A549 (cell line): ENCODE measurements at regions not wholly inside any gene's neighbourhood (a gene's known extent, or its start where the extent isn't known, plus 50 kb on each side); places are given as distances from the start of the nearest gene placed in this dataset.
A peak's percentile ranks its signal among the peaks of the same experiment; 100 is the strongest.

Source experiments
- ATAC-seq, 2 experiments: fragments of 200-7000 bp in 1 of 2; fragments of >200 bp in 1 of 2; cut with Nextera tagmentation in 1 of 2; cut with Tn5 transposase in 1 of 2; 3 replicates each; pipeline versions ENCODE4 v1.8.0 to v1.9.1; 2018 to 2020; ENCODE audit warnings: mild to moderate bottlenecking in 1 of 2, moderate library complexity in 1 of 2
- CTCF ChIA-PET: fragments of 300-600 bp; sonication (Branson Sonifier 250); formaldehyde crosslinking; extraction: SDS; loops from one replicate; lab custom pipeline; 2021; ENCODE audit warnings: antibody characterized with exemption, inconsistent platforms; lab: Yijun Ruan, JAX
- POLR2A ChIA-PET: fragments of 350-600 bp; formaldehyde crosslinking; extraction: SDS; loops from one replicate; lab custom pipeline; 2021; ENCODE audit warnings: antibody characterized with exemption, inconsistent platforms; lab: Yijun Ruan, JAX
- DNase-seq, 2 experiments: peaks; one replicate each; pipeline versions ENCODE4 v3.0.0 to v3.0.0-alpha.2; 2011 to 2016; ENCODE audit warnings: low read depth in 1 of 2, low spot score in 1 of 2
- FAIRE-seq: peaks from 2 replicates; lab custom pipeline; 2011; peaks lifted over from hg19 to GRCh38; lab: Jason Lieb, UNC
- H3K27ac ChIP-seq, 2 experiments: fragments of >200 bp; sonication (Bioruptor Twin); formaldehyde crosslinking; 3 replicates each; pipeline ENCODE4 v1.5.1; 2016 to 2017
- H3K4me1 ChIP-seq: fragments of >200 bp; sonication (Bioruptor Twin); formaldehyde crosslinking; 3 replicates; pipeline ENCODE4 v1.6.1; 2016
- H3K4me2 ChIP-seq: fragments of >200 bp; sonication (Bioruptor Twin); formaldehyde crosslinking; 3 replicates; pipeline ENCODE4 v1.6.1; 2016
- H3K4me3 ChIP-seq: fragments of >200 bp; sonication (Bioruptor Twin); formaldehyde crosslinking; 3 replicates; pipeline ENCODE4 v1.5.1; 2016
- H3K9me3 ChIP-seq: fragments of >200 bp; sonication (Bioruptor Twin); formaldehyde crosslinking; 3 replicates; pipeline ENCODE4 v1.6.1; 2016
- EP300 ChIP-seq, 2 experiments: fragments of >200 bp; sonication (Bioruptor Twin); formaldehyde crosslinking; IDR thresholded peaks; 2 replicates in 1 of 2; 3 replicates in 1 of 2; pipeline ENCODE4 v1.6.1; 2016 to 2017
- HDAC2 ChIP-seq: fragments of 200-600 bp; sonication (generic); IDR thresholded peaks from 2 replicates; pipeline ENCODE4 v1.6.1; 2016
- HOXB13 ChIP-seq: fragments of 250-450 bp; sonication (Bioruptor Pico); IDR thresholded peaks from 2 replicates; pipeline ENCODE4 v1.5.0; 2020; ENCODE audit warnings: low read depth, mild to moderate bottlenecking, moderate library complexity
- JUNB ChIP-seq: fragments of >200 bp; sonication (Bioruptor Twin); formaldehyde crosslinking; IDR thresholded peaks from 2 replicates; pipeline ENCODE4 v1.6.1; 2016
- KDM1A ChIP-seq: fragments of 200-600 bp; sonication (generic); IDR thresholded peaks from 2 replicates; pipeline ENCODE4 v1.6.1; 2016; ENCODE audit warnings: low read depth, mild to moderate bottlenecking
- KDM5A ChIP-seq: fragments of 200-600 bp; sonication (generic); IDR thresholded peaks from 2 replicates; pipeline ENCODE4 v1.6.1; 2016; ENCODE audit warnings: antibody characterized with exemption, mild to moderate bottlenecking
- MAZ ChIP-seq: fragments of 150-350 bp; IDR thresholded peaks from 2 replicates; pipeline ENCODE4 v1.6.1; 2014; ENCODE audit warnings: antibody characterized with exemption, low read depth, low read length, borderline replicate concordance
- NPAS2 ChIP-seq: fragments of 250-450 bp; sonication (Bioruptor Pico); IDR thresholded peaks from 2 replicates; pipeline ENCODE4 v1.8.0; 2022; ENCODE audit warnings: mild to moderate bottlenecking, moderate library complexity, borderline replicate concordance
- NR3C1 ChIP-seq: fragments of >200 bp; sonication (Bioruptor Twin); formaldehyde crosslinking; IDR thresholded peaks from 3 replicates; pipeline ENCODE4 v1.6.1; 2017
- POLR2A ChIP-seq: IDR thresholded peaks from 2 replicates; pipeline ENCODE4 v1.6.1; 2012; ENCODE audit warnings: mild to moderate bottlenecking, low read length
- POLR2AphosphoS2 ChIP-seq: conservative IDR thresholded peaks from 2 replicates; pipeline ENCODE4 v1.6.1; 2012; ENCODE audit warnings: low read length, improper control_type of control experiment, inconsistent platforms
- RFX5 ChIP-seq: fragments of 450-650 bp; IDR thresholded peaks from 2 replicates; pipeline ENCODE4 v1.7.1; 2014; ENCODE audit warnings: antibody characterized with exemption, mild to moderate bottlenecking, moderate library complexity
- RNF2 ChIP-seq: fragments of 200-600 bp; sonication (generic); IDR thresholded peaks from 2 replicates; pipeline ENCODE4 v1.6.1; 2016; ENCODE audit warnings: low read depth, mild to moderate bottlenecking, antibody characterized with exemption, moderate library complexity, borderline replicate concordance
- ZNF302 ChIP-seq: fragments of 250-450 bp; sonication (Bioruptor Pico); IDR thresholded peaks from 2 replicates; pipeline ENCODE4 v1.9.0; 2021; ENCODE audit warnings: inconsistent platforms, mild to moderate bottlenecking, moderate library complexity
- WGBS: methylation state at CpG from one replicate; pipeline ENCODE4 v1.1.6; 2017; ENCODE audit errors: missing lambda C conversion rate; 5-methylcytosine and 5-hydroxymethylcytosine counted together
- TF ChIP-seq, protein P1 (sequence below): IDR thresholded peaks from 2 replicates; pipeline ENCODE4 v1.6.1; 2012
- TF ChIP-seq, protein P2 (sequence below): fragments of >200 bp; sonication (Bioruptor Twin); formaldehyde crosslinking; IDR thresholded peaks from 3 replicates; pipeline ENCODE4 v1.5.1; 2016
- TF ChIP-seq, protein P3 (sequence below): fragments of 250-450 bp; sonication (Bioruptor Pico); IDR thresholded peaks from 2 replicates; pipeline ENCODE4 v1.5.0; 2021; ENCODE audit warnings: mild to moderate bottlenecking, moderate library complexity, borderline replicate concordance
- TF ChIP-seq, protein P4 (sequence below): fragments of >200 bp; sonication (Bioruptor Twin); formaldehyde crosslinking; IDR thresholded peaks from 2 replicates; pipeline ENCODE4 v1.6.1; 2016
- TF ChIP-seq, protein P5 (sequence below): IDR thresholded peaks from 2 replicates; pipeline ENCODE4 v1.6.1; 2012; ENCODE audit warnings: low read depth, borderline replicate concordance

DNA sequence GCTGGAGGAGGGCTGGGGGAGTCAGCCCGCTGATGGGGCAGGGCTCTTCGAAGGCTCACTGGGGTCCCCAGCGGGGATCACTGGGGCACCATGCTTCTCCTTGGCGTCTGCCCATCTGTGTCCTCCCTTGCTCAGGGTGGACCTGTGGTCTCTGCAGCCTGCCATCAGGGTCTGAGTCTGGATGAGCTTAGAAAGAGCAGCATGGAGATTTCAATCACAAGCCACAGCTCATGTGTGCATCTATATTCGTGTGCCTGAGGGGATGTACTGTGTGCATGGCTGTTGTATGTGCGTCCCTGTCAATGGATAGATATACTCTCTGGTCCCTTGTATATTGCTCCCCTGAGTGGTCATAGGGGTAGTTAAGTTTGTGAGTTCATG is 126.6 kb upstream of the SDK2 start:
- H3K4me2 ChIP-seq, result peak overlapping the region; percentile 71
- DNase-seq, result no peak
- ChIA-PET CTCF (interaction anchor here (0.9 to 2.2 kb wide), 5 partner anchors 14 to 68 kb away, joined by 3 to 8 read pairs (median 3); no protein-coding TSS in a partner anchor), POLR2A (interaction anchor here (1.1 kb wide), 1 partner anchor 27 kb away, joined by 3 read pairs; no protein-coding TSS in a partner anchor)
- peaks cover 22% of the 10 kb centered on the region for H3K4me1 ChIP-seq
- H3K4me3 ChIP-seq, result no peak overlapping the region
- WGBS, result 66% methylated on average over 6 of the region's 6 CpGs
- H3K9me3 ChIP-seq, result no peaks in the 10 kb centered on the region
- H3K27ac ChIP-seq, result peak overlapping the region; percentile 65 to 68; a peak in 5 of 6 replicates
- no peak for FAIRE-seq
- no peak for TF ChIP-seq KDM1A
- TF ChIP-seq ZNF302, result no peak
- TF ChIP-seq JUNB, result no peak
- no peak for TF ChIP-seq POLR2A
- TF ChIP-seq, protein P1, sequence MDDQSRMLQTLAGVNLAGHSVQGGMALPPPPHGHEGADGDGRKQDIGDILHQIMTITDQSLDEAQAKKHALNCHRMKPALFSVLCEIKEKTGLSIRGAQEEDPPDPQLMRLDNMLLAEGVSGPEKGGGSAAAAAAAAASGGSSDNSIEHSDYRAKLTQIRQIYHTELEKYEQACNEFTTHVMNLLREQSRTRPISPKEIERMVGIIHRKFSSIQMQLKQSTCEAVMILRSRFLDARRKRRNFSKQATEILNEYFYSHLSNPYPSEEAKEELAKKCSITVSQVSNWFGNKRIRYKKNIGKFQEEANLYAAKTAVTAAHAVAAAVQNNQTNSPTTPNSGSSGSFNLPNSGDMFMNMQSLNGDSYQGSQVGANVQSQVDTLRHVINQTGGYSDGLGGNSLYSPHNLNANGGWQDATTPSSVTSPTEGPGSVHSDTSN, result no peak
- no peak for TF ChIP-seq HDAC2
- no peak for TF ChIP-seq RFX5
- TF ChIP-seq, protein P2, sequence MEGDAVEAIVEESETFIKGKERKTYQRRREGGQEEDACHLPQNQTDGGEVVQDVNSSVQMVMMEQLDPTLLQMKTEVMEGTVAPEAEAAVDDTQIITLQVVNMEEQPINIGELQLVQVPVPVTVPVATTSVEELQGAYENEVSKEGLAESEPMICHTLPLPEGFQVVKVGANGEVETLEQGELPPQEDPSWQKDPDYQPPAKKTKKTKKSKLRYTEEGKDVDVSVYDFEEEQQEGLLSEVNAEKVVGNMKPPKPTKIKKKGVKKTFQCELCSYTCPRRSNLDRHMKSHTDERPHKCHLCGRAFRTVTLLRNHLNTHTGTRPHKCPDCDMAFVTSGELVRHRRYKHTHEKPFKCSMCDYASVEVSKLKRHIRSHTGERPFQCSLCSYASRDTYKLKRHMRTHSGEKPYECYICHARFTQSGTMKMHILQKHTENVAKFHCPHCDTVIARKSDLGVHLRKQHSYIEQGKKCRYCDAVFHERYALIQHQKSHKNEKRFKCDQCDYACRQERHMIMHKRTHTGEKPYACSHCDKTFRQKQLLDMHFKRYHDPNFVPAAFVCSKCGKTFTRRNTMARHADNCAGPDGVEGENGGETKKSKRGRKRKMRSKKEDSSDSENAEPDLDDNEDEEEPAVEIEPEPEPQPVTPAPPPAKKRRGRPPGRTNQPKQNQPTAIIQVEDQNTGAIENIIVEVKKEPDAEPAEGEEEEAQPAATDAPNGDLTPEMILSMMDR, result no peak
- ATAC-seq, result peak; percentile 36 to 59; a peak in 5 of 6 replicates

DNA sequence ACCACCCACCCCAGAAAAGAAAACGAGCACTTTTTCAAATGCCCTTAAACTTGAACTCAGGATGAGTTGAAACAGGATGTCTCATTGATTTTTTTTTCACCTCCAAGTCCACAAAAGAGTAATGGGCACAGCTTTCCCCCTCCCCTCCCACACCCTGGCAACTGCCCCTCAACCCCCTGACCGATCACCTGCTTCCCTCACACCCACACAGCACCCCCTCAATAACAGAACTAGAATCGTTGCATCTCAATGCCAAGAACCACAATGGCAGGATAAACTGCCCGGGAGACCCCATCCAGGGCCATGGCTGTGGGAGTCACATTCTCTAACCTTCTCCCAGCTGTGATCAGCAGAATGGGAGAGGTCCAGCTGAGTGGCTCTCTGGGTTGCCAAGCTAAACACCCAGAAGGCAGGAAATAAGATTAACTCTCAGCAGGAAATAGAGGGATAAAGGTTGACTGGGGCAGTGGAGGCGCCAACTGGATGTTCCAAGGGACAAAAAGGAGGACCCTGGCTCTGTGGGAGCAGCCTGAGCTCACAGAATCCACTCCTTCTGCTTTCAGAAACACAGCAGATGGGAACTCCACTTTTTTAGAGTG is 128.0 kb upstream of the SDK2 start:
- POLR2A ChIA-PET, result interaction anchor here (1.1 kb wide), 1 partner anchor 25 kb away, joined by 3 read pairs; no protein-coding TSS in a partner anchor
- CTCF ChIA-PET, result interaction anchor here (1.6 to 1.9 kb wide), 2 partner anchors 13 to 22 kb away, joined by 4 to 6 read pairs; no protein-coding TSS in a partner anchor
- no peak for ATAC-seq
- Histone ChIP-seq H3K27ac (no peak overlapping the region), H3K4me3 (no peak overlapping the region), H3K9me3 (no peaks in the 10 kb centered on the region), H3K4me1 (peaks cover 22% of the 10 kb centered on the region), H3K4me2 (no peak overlapping the region)
- DNase-seq, result no peak
- 63% methylated on average over 5 of the region's 5 CpGs for whole genome bisulfite sequencing
- no peak for TF ChIP-seq RNF2
- no peak for TF ChIP-seq EP300 (IDR thresholded peaks at IDR 0.05)
- TF ChIP-seq NR3C1, result no peak
- TF ChIP-seq KDM5A, result no peak
- TF ChIP-seq, protein P3, sequence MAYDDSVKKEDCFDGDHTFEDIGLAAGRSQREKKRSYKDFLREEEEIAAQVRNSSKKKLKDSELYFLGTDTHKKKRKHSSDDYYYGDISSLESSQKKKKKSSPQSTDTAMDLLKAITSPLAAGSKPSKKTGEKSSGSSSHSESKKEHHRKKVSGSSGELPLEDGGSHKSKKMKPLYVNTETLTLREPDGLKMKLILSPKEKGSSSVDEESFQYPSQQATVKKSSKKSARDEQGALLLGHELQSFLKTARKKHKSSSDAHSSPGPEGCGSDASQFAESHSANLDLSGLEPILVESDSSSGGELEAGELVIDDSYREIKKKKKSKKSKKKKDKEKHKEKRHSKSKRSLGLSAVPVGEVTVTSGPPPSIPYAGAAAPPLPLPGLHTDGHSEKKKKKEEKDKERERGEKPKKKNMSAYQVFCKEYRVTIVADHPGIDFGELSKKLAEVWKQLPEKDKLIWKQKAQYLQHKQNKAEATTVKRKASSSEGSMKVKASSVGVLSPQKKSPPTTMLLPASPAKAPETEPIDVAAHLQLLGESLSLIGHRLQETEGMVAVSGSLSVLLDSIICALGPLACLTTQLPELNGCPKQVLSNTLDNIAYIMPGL (CRISPR knock-in tag), result no peak
- TF ChIP-seq NPAS2, result no peak
- no peak for TF ChIP-seq HOXB13
- TF ChIP-seq MAZ, result no peak
- TF ChIP-seq, protein P4, sequence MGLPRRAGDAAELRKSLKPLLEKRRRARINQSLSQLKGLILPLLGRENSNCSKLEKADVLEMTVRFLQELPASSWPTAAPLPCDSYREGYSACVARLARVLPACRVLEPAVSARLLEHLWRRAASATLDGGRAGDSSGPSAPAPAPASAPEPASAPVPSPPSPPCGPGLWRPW, result no peak
- TF ChIP-seq POLR2AphosphoS2, result no peak
- TF ChIP-seq, protein P5, sequence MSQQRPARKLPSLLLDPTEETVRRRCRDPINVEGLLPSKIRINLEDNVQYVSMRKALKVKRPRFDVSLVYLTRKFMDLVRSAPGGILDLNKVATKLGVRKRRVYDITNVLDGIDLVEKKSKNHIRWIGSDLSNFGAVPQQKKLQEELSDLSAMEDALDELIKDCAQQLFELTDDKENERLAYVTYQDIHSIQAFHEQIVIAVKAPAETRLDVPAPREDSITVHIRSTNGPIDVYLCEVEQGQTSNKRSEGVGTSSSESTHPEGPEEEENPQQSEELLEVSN, result no peak
- no peak for TF ChIP-seq ZNF302
- FAIRE-seq, result no peak
